Calu3 (cell line): ENCODE measurements at regions not wholly inside any gene's neighbourhood (a gene's known extent, or its start where the extent isn't known, plus 50 kb on each side); places are given as distances from the start of the nearest gene placed in this dataset.

Experiments
- BruUV-seq: library from RNA; stranded (reverse); fragments of 400-500 nt; replicated peaks from 2 replicates; lab custom pipeline; 2021; lab: Mats Ljungman, UMichigan
- CTCF ChIA-PET: fragments of 300-600 bp; sonication (Branson Sonifier 250); formaldehyde crosslinking; loops from one replicate; lab custom pipeline; 2022; ENCODE audit warnings: antibody characterized with exemption; lab: Charles Lee
- DNase-seq: peaks from one replicate; pipeline ENCODE4 v3.0.0; 2022
- H3K27ac Mint-ChIP-seq: one replicate; pipeline ENCODE4 v1.8.0; 2022; ENCODE audit warnings: mixed read lengths; ENCODE audit not compliant: unreplicated experiment
- H3K27me3 Mint-ChIP-seq: one replicate; pipeline ENCODE4 v1.8.0; 2022; ENCODE audit warnings: mixed read lengths; ENCODE audit not compliant: unreplicated experiment
- H3K36me3 Mint-ChIP-seq: one replicate; pipeline ENCODE4 v1.8.0; 2022; ENCODE audit warnings: mild to moderate bottlenecking, moderate library complexity, mixed read lengths; ENCODE audit not compliant: insufficient read depth, unreplicated experiment
- H3K4me1 Mint-ChIP-seq: one replicate; pipeline ENCODE4 v1.8.0; 2022; ENCODE audit warnings: mild to moderate bottlenecking, low read depth, mixed read lengths; ENCODE audit not compliant: unreplicated experiment
- H3K4me3 Mint-ChIP-seq: one replicate; pipeline ENCODE4 v1.8.0; 2022; ENCODE audit warnings: mild to moderate bottlenecking, low read depth, moderate library complexity, mixed read lengths; ENCODE audit not compliant: unreplicated experiment
- H3K9me3 Mint-ChIP-seq: one replicate; pipeline ENCODE4 v1.8.0; 2022; ENCODE audit warnings: low read depth, mixed read lengths; ENCODE audit not compliant: unreplicated experiment
- intact Hi-C: fragments of 100-400 bp; cut with micrococcal nuclease; formaldehyde crosslinking; loops from one replicate; pipeline ENCODE4 v1.10.0; 2022; ENCODE audit not compliant: unreplicated experiment
- TF ChIP-seq, protein P1 (sequence below): fragments of 200-600 bp; IDR thresholded peaks from one replicate; pipeline ENCODE4 v1.8.0; 2022; ENCODE audit warnings: antibody characterized with exemption; ENCODE audit not compliant: unreplicated experiment

DNA sequence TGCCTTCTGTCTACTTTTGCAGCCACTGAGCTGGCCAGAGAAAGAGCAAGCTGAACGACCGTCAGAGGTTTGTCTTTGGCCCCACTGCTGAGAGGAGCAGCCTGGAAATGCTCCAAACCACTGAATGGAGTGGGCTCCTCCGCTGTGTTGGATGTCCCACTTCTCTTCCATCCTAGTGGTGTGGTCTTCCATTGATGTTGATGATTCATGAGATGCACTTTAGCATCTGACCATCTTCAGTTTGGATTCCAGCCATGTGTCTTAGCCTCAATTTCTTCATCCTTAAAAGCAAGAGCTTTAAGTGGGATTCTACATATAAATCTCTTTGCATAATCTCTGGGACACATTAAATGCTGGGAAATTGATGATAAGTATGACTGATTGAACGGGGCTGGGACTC lies 276.9 kb downstream of the SIPA1L2 start:
- H3K27ac Mint-ChIP-seq: no peak overlapping the region
- TF ChIP-seq, protein P1, sequence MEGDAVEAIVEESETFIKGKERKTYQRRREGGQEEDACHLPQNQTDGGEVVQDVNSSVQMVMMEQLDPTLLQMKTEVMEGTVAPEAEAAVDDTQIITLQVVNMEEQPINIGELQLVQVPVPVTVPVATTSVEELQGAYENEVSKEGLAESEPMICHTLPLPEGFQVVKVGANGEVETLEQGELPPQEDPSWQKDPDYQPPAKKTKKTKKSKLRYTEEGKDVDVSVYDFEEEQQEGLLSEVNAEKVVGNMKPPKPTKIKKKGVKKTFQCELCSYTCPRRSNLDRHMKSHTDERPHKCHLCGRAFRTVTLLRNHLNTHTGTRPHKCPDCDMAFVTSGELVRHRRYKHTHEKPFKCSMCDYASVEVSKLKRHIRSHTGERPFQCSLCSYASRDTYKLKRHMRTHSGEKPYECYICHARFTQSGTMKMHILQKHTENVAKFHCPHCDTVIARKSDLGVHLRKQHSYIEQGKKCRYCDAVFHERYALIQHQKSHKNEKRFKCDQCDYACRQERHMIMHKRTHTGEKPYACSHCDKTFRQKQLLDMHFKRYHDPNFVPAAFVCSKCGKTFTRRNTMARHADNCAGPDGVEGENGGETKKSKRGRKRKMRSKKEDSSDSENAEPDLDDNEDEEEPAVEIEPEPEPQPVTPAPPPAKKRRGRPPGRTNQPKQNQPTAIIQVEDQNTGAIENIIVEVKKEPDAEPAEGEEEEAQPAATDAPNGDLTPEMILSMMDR: no peak

DNA sequence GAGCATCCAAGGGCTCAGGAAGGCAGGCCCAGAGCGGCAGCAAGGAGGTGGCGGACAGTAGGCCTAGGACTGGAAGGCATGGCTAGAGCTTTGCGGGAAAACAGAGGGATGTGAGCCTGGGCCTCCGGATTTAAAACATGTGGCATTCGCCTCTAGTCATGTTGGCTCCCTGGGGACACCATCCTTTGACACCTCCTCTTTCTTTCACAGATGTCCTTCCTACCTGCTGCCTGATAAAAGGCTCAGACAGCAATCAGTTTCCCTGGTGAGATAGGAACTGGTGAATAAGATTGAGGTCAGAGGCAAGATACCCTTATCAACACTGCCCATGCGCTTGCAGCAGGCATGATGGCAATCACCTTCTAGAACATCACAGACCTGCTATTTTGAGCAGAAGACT lies 277.6 kb downstream of the SIPA1L2 start:
- H3K36me3 Mint-ChIP-seq: peaks cover 5% of the 10 kb centered on the region
- intact Hi-C loops: no loop called here
- TF ChIP-seq, protein P1: no peak
- peaks cover 6% of the 10 kb centered on the region for H3K9me3 Mint-ChIP-seq
- no peaks in the 10 kb centered on the region for H3K27me3 Mint-ChIP-seq
- H3K4me3 Mint-ChIP-seq: no peak overlapping the region
- no peak for DNase-seq
- no peaks in the 10 kb centered on the region for H3K4me1 Mint-ChIP-seq
- CTCF ChIA-PET: no interaction called here
- H3K27ac Mint-ChIP-seq: no peak overlapping the region
- no TSS peak for BruUV-seq

More for the DNA sequence above, 276.9 kb downstream of the SIPA1L2 start:
- no peak for DNase-seq
- H3K9me3 Mint-ChIP-seq: peaks cover 6% of the 10 kb centered on the region
- H3K4me1 Mint-ChIP-seq: no peaks in the 10 kb centered on the region
- no peak overlapping the region for H3K4me3 Mint-ChIP-seq
- BruUV-seq: no TSS peak
- intact Hi-C loops: no loop called here
- CTCF ChIA-PET: no interaction called here
- peaks cover 5% of the 10 kb centered on the region for H3K36me3 Mint-ChIP-seq
- H3K27me3 Mint-ChIP-seq: no peaks in the 10 kb centered on the region

DNA sequence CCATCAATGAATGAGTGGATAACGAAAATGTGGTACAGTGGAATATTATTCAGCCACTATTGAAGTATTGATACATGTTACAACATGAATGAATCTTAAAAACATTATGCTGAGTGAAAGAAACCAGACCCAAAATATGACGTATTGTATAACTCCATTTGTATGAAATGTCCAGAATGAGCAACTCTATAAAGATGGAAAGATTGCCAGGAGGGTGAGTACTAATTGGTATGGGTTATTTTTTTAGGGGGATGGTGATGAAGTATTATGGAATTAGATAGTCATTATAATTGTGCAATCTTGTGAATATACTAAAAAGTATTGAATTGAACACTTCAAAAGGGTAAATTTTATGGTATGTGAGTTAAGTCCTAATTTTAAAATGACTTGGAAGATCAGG lies 278.6 kb downstream of the SIPA1L2 start:
- TF ChIP-seq, protein P1: no peak
- no peak overlapping the region for H3K27ac Mint-ChIP-seq
- intact Hi-C loops: no loop called here
- CTCF ChIA-PET: no interaction called here
- H3K27me3 Mint-ChIP-seq: no peaks in the 10 kb centered on the region
- DNase-seq: no peak
- H3K4me1 Mint-ChIP-seq: no peaks in the 10 kb centered on the region
- H3K36me3 Mint-ChIP-seq: peaks cover 5% of the 10 kb centered on the region
- no peak overlapping the region for H3K4me3 Mint-ChIP-seq
- H3K9me3 Mint-ChIP-seq: peaks cover 6% of the 10 kb centered on the region
- BruUV-seq: no TSS peak

DNA sequence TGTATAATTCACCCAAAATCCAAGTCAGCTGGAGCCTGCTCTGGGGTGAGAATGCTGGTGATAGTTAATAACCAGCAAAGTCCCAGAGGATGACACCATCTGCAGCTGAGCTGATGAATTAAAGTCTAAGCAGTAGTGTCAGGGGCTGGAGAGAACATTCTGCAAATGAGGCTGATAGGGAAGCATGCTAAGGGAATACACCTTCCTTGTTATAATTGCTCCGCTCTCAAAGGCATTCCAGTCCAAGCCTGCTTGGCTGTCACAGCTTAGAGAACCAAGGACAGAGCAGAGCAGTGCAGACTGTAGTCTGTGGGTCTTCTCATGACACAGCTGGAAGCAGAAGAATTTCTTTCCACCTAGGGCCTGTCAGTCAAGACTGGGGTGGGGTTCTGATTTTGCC lies 283.1 kb downstream of the SIPA1L2 start:
- H3K9me3 Mint-ChIP-seq: no peaks in the 10 kb centered on the region
- no peaks in the 10 kb centered on the region for H3K4me1 Mint-ChIP-seq
- no peak for DNase-seq
- no peak overlapping the region for H3K4me3 Mint-ChIP-seq
- peaks cover 5% of the 10 kb centered on the region for H3K36me3 Mint-ChIP-seq
- H3K27ac Mint-ChIP-seq: no peak overlapping the region
- TF ChIP-seq, protein P1: no peak
- H3K27me3 Mint-ChIP-seq: no peaks in the 10 kb centered on the region
- BruUV-seq: no TSS peak
- intact Hi-C loops: no loop called here
- CTCF ChIA-PET: no interaction called here
